HG03025 (cell line): ENCODE measurements at regions not wholly inside any gene's neighbourhood (a gene's known extent, or its start where the extent isn't known, plus 50 kb on each side); places are given as distances from the start of the nearest gene placed in this dataset.
"Not testable (repeated sequence)": the region's sequence is repeated elsewhere in the genome, so short reads cannot be mapped to it uniquely, and the experiment has no call there.

Experiments used
- ATAC-seq: cut with Tn5 transposase; IDR thresholded peaks from one replicate; pipeline ENCODE4 v1.9.1; 2021; ENCODE audit warnings: mild to moderate bottlenecking, moderate library complexity; ENCODE audit not compliant: unreplicated experiment, low FRiP score

DNA sequence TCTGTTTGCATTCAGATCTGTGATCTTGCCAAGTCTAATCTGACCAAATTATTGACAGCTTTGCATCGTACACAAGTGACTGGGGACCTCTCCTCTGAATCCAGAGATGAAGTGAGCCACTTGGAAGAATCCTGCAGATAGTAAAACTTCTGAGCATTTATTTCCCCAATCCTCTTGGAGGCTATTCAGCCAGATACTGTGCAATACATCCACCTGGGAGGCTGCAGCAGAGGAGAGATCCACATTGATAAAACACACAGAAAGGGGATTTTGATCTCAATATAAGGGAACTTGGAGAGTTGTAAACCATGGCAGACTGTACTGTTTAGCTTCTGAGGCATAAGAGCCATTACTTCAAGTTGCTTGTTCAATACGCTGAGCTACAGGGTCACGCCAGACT is 654.6 kb downstream of the MTRR start:
- ATAC-seq = no peak

DNA sequence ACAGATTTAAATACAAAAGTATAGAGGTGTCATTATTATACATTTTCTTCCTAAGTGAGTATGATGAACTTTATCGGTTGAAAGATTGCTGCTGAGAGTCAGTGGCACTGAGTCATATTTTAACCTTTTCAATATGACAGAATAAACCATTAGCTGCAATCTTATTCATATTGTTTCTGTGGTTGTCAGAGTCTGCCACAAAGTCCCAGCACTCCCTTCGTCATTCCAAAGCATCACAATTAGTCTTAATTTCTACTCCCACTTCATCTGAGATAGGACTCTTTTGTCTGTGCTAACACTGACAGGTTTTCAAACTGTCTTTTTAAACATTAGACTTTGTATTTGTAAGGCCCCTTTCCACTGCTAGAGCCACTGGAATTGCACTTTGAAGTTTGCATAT is 656.9 kb downstream of the MTRR start:
- no peak for ATAC-seq

DNA sequence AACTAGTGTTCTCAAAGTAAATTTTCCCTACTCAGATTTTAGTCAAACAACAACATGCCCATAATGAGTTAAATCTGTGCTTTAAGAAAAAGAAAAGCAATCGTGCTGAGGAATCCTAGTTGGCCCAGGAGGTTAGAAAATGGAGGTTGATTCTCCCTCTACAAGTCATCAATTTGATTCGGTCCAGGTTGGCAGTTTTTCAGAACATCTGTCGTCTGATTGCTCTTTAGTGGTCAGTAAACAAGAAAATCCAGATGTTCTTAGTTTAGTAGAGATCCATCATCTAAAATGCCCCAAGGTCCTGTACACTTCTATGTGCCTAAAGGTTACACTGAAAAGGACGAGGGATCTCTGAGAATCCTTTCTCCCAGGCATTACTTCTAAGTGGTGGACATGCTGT is 659.2 kb downstream of the MTRR start:
- ATAC-seq = no peak

DNA sequence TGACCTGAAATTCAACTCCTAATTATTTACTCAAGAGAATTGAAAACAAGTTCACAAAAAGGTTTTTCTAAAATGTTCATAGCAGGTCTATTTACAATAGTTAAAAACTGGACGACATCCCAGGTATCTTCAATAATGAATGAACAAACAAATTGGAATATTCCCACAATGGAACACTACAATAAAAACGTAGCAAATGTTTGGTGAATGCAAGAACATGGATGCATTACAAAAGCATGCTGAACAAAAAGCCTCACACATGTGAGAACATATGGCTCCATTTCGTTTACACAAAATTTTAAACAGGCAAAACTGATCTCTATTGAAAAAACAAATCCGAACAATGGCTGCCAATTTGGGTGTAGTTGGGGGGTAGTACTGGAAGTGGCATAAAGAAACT is 669.9 kb downstream of the MTRR start:
- no peak for ATAC-seq

DNA sequence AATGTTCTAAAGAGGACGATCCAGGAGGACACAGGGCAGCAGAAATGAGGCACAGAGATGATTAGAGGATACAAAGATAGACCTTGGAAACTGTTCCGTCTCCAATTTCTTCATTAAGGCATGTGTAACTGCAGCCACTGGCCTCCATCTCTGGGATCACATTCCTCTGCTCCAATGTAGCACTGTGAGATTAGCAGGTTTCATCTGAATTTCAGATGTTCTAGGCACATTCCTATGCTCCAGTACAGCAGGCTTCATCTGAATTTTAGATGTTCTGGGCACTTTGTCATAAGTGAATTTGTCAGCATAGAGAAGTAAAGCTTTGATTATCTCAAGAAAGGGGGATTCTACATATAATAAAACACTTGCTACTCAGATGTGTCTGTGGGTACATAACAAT is 671.4 kb downstream of the MTRR start:
- no peak for ATAC-seq

DNA sequence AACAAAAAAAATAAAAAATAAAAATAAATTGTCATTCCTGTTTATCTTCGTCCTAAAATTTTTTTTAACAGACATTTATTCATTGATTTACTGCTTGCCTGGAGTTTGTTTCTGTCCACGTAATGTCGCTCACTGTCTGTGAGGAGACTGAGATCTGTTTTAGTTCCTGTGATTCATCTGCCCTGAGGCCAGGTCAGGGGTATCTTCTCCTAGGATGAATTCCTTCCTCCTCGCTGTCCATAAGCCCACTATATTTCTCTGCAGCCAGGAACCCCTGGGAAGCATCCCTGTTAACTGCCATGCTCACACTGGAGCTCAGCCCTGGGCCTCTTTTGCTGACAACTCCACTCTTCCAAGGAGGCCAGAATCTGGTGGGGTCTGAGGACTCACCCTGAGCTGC is 682.0 kb downstream of the MTRR start:
- ATAC-seq = no peak

DNA sequence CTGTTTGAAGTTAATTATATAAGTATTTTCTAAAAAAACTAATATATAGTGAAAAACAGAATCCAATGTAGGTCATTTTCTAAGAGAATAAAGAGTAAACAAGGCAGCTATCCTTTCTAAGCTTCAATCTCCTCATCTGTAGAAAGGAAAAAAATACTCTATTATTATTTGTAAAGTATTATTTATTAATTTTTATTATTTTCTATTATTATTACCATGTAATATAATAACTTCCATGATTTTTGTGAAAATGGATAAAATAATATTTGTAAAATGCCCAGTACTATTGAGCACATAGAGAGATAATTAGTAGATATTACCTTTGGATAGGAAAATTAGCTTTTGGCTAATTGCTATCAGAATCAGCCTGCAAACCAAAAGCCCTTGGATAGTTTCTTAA is 684.4 kb downstream of the MTRR start:
- ATAC-seq = no peak

DNA sequence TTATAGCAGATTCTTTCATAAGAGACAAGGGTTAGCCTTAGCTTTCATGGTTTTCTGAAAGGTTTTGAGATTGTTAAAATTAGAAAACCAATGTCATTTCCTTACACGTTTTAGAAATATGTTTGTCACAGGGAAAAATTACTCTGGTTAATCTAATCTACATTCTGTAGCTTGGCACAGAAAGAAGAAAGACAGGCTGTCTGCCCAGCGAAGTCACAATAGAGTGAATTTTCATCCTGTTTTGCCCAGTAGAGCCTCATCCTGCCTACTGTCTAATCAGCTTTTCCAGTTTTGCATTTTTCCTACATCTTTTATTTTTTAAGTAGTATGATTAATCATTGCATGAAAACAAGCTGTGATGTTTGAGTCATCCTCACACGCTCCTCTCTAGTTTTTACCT is 688.8 kb downstream of the MTRR start:
- ATAC-seq = no peak

DNA sequence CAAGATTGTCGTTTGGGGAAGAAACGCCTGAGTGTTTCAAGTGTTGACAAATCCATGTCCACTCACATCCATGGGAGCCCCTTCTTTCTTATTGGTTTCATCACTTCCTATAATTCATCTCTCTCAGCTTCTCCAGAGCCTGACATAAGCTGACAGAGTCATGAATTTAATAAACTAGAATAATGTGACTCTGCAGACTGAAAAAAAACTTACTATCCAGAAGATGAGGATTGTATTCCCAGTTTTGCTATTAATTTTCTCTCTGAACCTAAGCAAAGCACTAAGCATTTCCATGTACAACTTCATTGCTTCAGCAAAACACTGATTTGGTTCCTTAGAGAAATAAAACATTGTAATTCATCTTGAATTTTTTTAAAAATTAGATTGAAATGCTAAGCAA is 691.8 kb downstream of the MTRR start:
- ATAC-seq = no peak

DNA sequence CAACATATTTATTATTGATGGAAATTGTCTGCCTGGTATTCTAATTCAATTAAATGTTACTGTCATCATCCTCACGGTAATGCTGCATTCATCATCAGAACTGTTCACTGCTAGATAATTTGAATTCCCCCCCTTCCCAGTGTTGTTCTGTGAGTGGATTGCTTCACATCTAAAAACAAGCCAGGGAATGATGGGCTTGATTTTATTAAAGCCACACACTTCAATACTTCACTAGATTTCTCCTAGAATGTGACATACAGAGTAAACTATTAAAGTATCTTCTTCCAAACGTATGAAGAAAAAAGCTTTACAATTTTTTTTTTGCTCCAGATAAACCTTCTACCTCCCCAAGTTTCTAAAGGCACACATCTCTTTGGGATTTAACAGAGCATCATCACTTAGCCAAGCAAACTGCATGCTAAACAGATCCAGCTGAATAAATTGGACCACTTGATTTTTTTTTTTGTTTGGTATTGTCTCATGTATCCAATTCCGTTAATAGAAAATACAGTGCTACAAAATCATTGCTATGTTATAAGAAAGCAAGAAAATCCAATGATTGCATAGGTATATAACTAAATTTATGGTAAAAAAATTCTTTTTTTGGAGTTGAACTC is 692.4 kb downstream of the MTRR start:
- ATAC-seq = no peak

DNA sequence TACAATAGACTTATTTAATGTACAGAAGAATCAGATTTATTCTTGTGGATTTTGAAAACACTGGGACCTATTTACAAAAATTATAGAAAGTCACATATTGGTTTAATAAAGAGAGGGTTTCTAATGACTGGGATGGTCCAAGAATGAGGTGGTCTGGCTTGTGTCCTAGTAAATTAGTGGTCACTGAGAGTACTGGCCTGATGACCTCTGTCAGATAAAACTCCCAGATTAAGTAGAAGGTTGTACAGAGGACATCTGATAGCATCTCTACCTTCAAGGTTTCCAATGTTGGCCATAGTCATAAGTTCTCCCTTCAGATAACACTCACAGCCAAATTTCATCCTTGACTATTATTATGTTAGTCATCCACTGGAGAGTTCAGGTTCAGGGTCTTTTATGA is 692.9 kb downstream of the MTRR start:
- no peak for ATAC-seq

DNA sequence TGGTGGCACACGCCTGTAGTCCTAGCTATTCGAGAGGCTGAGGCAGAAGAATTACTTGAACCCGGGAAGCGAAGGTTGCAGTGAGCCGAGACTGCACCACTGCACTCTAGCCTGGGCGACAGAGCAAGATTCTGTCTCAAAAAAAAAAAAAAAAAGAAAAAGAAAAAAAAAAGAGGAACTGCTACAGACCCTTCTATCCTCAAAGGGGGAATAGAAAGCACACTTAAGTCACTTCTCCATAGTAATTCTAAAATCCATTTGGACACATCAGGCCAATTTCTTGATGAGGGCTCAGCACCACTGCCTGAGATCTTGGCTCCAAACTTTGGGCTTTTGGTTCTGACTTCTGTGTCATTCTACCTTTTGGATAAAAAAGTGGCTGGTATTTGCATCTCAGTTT is 694.6 kb downstream of the MTRR start:
- not testable (repeated sequence) for ATAC-seq

DNA sequence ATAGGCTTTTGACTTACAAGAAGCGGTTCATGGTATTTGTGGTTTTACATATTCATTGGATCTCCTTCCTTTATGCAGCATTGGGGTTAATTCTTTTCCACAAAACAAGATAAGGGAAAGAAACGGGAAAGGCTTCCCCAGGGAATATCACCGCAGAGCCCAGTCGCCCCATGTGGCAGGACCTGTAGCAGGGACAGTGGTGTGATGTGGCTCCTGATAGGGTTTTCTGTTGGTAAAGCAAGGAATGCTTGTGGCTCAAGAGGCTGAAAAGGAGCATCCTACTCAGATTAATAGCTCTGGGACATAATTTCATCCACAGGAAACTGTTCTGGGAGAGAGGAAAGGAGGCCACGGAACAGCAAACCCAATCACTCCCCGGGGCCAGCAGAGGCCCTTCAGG is 699.9 kb downstream of the MTRR start:
- ATAC-seq = no peak

DNA sequence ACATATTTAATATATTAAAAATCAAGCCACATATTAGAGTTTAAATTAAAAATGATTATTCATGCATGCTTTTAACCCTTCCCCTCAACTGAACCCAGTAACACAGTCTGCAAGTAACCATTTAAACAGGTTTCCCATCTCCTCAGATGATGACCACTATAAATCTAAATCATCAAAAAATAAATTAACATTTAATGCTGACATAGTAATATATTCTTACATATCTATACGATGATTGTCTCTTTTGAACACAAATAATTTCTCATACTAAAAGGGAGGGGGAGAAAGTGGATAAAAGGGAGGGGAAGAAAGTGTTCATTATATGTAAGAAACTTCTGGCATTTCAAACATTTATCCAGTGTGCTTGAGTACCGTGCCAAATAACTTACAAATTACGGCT is 701.6 kb downstream of the MTRR start:
- no peak for ATAC-seq

DNA sequence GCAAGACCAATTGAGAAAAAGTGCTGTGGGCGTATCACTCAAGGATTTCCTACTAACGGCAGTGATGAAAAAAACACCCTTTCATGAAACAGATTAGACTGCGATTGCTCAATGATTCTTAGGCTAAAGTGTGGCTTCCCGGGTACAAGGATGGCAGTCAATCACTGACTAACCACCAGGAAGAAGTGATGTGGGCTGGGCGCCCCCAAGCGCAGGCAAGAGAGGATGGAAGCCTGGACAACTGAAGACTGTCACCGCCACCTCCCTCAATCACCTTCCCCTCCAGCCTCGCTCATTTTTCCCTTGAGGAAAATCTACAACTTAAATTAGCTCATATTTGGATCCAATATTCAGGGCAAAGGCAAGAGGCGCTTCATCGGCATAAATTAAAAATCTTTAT is 707.2 kb downstream of the MTRR start:
- no peak for ATAC-seq

DNA sequence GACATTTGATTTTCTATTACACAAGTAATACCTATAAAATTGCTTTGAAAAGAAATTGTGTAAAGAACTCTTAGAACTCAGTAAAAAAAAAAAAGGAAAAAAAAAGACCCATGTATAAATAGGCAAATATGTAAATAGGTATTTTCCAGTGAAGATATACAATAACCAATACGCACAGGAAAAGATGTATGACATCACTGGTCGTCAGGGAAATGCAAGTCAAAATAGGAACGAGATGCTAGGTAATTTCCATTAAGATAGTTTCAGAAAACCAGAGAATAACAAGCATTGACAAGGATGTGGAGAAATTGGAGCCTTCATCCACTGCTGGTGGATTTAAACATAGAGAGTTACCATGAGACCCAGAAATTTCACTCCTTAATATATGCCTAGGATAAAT is 708.8 kb downstream of the MTRR start:
- ATAC-seq = no peak

DNA sequence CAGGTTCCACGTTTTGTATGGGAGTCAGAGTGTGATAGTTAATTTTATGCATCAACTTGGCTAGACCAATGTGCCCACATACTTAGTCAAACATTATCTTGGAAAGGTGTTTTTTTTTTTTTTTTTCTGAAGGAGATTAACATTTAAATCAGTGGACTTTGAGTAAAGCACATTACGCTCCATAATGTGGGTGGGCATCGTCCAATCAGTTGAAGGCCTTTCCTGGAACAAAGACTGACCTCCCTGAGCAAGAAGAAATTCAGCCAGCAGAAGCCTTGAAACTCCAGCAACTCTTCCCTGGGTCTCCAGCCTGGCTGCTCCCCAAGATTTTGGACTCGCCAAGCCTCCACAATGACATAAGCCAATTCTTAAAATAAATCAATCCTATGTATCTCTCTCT is 711.4 kb downstream of the MTRR start:
- ATAC-seq = no peak

DNA sequence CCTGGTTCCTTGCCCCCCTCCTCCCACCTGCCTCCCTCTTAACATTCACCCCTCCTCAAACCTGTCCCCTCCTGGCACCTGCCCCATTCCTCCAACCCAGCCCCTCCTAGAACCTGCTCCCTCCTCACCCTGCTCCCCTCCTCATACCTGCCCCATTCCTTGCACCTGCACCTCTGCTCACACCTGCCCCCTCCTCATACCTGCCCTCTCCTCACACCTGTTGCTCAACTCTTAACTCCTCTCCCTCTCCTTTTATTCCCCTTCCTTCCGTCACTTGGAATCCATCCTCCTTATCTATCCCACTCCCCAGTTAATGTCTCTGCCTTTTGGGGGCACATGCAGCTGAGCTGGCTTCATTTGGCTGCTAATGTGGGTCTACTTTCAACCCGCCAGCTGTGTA is 712.1 kb downstream of the MTRR start:
- ATAC-seq = no peak

DNA sequence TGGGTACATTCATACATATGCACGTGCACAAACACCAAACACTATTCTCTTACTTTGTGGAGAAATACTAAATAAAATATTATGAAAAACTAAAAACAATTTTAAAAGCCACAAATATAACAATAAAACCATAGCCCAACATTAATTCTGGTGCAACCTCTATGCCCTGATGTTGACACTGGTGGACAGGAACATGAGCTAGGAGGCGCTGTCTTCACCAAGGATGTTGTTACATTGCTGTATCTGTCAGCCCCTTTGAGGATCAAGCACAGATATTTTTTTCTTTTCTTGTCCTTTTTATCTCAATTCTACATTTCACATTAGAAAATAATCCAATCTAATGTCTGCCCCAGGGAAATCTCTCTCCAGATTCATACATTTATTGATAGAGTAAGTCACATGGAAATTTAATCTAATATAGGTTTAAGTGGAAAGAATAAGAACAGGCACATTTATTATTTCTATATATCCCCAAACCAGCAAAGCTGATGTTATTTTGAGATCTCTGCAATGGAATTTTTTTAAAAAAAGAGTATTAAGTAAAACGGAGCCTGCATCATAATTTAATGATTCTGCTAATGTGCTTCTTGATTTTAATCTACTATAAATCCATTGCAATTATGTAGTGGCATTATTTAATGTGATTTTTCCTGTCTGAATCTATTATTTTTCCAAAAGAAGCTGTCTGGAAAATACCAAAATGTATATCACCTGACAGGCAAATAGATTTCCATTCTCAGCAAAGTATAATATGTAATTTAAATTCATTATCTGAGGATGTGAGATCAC is 716.5 kb downstream of the MTRR start:
- ATAC-seq = no peak

DNA sequence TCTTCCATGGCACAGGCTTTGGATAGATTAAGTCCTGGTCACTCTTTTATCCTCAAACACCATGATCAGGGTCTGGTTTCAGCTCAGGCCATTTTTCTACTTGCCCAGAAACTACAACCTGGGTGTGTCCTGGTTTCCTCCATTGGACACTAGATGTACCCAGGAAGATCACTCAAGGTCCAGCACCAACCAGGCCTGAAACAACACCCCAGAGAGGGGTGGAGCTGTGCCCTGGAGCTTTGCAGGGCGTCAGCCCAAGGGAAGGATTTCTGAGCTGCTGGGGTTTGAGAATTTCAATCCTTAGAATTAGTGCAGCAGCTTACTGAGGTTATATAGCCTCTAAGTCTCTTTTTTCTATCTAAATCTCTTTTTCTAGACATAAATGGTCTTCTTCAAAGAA is 722.0 kb downstream of the MTRR start:
- ATAC-seq = no peak

DNA sequence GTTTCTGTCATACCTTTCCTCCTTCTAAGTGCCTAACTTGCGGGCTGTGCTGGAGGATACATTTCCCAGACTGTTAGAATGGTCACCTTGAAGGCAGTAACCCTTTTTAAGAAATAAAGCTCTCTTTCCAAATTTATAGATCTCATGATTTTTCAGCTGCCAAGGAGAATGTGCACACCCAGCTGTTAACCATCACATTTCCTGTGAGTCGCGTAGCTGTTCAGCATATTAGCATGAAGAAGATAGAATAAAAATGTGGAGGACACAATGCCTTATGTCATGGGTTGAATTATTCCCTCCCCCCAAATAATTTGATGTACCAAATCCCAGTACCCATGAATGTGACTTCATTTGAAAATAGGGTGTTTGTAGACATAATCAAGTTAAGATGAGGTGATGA is 729.4 kb downstream of the MTRR start:
- ATAC-seq = no peak

DNA sequence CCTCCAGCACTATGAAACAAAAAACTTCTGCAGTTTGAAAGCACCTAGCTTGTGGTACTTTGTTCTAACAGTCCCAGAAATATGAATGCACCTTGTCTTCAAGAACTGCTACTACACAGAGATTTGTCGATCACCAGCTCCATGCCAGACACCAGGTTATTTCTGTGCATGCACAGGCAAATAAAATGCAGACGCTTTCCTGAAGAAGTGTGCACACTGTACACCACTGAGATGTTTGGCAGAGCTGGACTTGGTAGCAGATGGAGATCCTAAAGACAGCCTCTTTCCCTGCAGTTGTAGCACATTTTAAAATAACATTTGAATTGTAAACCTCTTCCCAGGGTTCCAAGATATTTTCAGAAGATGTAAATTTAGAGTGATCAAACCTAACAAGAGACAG is 730.0 kb downstream of the MTRR start:
- ATAC-seq = no peak

DNA sequence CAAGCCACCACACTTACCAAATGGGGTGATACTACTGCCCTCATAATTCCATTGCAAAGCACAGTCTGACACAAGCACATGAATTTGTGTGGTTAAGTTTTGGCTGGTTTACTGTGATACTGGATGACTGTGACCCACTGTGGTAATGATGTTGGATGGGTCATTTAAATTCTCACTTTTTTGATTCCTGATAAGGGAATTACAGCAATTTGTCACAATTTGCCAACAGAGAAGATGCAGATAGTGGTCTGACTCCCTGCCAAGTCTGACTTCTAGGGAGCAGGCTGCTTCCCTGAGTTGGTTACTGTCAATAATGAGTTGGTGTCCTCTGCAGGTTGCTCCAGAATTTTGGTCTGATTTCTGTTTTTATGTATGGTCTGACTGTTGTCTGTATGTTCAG is 731.9 kb downstream of the MTRR start:
- no peak for ATAC-seq
